NCI-H2196 treated with DMSO at 0.1 percent for 48 hours (cell line): ENCODE measurements at regions not wholly inside any gene's neighbourhood (a gene's known extent, or its start where the extent isn't known, plus 50 kb on each side); places are given as distances from the start of the nearest gene placed in this dataset.
"Not testable (repeated sequence)": the region's sequence is repeated elsewhere in the genome, so short reads cannot be mapped to it uniquely, and the experiment has no call there.

Experiments used
- DNase-seq: peaks from one replicate; lab custom pipeline; 2025; ENCODE audit not compliant: unreplicated experiment; lab: John Stamatoyannopoulos, UW

DNA sequence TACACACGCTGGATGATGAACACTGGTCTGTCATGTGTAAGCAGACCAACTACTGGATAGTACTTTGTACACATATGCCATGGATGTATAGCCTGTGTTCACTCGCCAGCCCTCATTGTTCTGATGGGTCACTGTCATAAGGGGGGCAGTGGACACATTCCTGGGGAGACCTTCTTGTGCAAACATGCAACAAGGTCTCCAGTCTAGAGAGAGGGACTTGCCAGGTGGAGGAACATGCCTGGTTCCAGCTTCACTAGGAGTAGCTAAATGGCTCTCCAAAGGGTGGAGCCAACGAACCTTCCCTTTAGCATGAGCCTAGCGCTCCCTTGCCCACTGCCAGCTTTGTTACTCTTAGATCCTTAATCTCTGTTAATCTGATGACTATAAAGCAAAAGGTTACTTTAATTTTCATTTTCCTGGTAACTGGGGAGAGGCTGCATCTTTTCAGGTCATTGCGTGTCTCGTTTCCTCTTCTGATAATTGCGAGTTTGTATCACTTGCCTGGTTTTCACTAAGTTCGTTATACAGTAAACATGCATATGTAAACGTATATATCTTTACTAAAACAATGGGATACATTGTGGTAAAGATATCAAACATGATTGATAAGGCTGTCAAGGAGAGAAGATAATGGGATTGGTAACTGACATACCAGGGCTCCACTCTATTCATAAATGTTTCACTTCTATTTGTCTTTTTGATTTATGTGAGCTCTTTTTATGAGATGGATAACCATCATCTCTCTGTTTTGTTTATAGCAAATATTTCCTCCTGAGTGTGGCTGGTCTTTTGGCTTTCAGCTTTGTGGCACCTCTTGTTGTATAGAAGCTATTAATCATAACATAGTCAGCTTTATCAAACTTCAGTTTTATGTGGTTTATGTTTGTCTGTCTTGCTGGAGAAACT is 235.2 kb upstream of the SGCG start:
- no peak for DNase-seq

DNA sequence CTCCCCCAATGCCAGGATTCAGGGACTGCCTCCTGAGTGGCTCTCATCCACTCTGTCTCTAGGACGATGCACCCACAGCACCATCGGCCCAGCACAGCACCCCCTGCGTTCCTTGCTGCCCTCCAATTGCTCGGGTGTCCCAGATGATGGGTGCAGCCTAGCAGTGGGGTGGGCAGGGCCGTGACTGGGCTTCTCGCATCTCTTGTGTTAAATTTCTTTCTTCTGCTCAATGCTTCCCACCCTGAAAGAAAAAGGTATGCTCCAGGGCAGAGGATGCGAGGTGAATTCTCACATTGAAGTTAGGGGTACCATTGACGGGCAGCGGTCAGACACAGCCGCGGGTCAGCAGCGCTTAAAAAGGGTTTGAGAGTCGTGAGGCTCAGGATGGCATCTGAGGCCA is 232.4 kb upstream of the SGCG start:
- DNase-seq: no peak

DNA sequence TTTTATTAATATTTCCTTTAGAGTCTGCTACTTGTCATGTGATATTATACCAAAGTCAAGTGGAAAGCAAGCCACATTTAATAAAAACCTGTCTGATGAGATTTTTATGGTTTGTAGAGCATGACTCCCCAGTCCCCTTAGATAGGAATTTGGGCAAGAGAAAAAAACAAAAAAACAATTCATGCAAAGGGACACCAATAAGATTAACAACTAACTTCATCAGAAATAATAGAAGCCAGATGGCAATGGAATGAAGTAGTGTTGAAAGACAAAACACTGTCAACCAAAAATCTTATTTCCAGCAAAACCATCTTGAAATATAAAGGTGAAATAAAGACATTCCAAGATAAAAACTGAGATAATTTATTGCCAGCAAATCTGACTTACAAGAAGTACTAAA is 228.8 kb upstream of the SGCG start:
- DNase-seq: not testable (repeated sequence)

DNA sequence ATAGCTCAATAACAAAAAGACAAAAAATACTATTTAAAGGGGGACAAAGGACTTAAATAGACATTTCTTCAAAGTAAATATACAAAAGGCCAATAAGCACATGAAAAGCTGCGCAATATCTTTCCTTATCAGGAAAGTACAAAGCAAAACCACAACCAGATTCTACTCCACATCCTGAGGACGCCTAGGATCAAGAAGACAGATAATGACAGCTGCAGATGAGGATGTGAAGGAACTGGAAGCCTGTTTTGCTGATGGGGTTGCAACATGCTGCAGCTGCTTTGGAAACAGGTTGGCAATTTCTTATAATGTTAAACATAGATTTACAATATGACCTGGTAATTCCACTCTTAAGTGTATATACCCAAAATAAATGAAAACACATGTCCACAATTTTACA is 225.6 kb upstream of the SGCG start:
- not testable (repeated sequence) for DNase-seq

DNA sequence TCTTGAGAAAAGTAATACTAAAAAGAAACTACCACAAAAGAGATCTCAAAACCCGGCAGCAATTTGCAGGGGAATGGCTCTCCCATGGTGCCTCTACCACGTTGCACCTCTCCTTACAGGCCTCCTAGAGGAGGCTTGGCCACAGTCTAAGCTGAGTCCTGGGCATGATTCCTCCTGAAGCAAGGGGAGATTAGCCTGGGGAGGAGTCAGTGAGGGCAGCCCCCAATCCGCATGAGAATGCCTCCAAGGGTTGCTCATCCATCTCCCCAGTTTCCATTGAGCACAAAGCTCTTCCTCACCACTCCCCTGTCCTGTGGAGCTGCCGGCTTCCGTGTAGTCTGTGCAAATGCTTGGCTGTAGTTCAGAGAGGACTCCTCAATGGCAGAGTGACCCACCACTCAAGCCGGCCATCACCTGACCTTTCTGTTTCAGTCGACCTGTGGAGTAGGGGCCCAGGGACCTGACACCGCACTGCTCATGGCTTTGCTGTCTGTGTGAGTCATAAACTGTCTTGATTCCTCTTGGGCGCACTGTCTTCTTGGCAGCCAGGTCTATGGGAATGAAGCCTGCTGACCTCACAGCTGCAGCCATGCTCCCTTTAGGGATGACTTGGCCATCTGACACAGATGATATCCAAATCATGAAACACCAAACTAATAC is 224.2 kb upstream of the SGCG start:
- DNase-seq: not testable (repeated sequence)

DNA sequence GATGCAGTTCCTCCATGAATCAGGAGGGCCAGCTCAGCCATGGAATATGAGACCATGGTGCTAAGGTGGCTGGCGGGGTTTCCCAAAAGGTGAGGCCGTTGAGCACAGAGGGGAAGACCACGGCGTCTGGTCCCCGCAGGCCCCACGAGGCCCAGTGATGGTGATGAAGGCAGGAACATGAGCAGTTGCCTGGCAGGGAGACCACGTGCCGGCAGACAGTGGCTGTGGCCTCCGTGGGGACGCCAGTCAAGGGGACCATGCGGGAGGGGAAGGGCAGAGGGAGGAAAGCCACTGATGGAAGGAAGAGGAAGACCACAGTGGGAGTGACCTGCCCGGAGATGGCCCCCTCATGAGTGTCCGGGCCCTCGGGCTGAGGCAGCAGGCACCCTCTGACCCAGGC is 220.9 kb upstream of the SGCG start:
- not testable (repeated sequence) for DNase-seq

DNA sequence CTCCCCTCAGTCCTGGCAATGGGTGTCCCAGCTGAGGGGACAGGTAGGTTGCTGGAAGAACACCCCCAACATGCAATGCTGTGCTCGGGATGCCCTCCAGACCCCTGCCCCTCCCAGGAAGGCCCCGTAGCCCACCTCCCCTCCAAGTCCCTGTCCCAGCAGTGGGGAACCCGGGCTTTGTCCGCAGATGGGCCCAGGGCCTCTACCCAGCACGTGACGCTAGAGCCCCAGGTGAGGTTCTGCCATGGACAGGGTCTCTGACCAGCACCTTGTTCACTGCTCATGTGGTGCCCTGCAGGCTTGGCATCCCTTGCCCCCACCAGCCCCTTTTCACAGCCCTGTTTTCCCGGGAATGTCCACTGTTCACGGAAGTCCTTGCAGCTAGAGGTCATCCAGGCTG is 220.0 kb upstream of the SGCG start:
- DNase-seq: no peak

DNA sequence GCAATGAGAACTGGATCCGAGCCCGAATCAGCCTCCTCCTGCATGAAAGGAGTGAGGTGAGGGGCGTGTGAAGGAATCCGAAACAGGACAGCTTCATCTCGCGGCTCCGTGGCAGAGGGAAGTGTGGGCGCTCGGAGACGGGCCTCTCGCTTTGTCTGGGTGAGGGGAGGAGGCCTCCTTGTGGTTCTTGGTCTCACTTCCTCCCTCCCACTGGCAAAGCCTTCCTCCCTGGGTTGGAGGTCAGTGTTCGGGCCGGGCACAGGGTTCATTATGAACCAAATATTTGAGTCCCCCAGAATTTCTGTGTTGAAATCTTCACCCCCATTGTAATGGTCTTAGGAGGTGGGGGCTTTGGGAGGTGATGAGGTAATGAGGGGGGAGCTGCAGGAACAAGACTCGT is 219.4 kb upstream of the SGCG start:
- not testable (repeated sequence) for DNase-seq

DNA sequence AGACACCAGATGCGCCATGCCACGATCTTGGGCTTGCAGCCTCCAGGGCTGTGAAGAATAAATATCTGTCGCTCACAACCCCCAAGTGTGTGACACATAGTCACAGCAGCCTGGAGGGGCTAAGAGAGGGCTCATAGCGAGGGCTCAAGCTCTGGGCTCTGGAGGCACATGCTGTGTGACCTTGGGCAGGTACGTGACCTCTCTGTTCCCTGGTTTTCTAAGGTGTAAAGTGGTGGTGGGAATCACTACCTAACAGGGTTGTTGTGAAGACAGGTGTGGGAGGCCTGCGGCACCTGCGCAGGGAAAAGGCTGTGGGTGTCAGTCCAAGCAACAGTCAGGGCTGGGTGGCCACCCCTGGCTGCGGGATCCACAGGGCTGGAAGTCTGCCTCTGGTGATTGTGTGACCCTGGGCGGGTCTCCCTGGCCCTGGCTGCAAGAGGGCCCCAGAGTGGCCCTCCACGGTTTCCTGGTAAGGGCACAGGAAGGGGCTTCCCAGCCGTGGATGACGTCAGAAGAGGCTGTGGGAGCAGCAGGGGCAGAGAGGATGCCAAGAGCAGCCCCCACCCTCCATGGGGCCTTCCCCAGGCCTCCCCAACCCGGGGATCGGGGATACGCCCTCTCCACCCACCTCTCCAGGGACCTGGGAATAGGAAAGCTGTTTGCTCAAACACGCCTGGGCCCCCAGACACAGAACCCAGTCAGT is 218.8 kb upstream of the SGCG start:
- DNase-seq: no peak

DNA sequence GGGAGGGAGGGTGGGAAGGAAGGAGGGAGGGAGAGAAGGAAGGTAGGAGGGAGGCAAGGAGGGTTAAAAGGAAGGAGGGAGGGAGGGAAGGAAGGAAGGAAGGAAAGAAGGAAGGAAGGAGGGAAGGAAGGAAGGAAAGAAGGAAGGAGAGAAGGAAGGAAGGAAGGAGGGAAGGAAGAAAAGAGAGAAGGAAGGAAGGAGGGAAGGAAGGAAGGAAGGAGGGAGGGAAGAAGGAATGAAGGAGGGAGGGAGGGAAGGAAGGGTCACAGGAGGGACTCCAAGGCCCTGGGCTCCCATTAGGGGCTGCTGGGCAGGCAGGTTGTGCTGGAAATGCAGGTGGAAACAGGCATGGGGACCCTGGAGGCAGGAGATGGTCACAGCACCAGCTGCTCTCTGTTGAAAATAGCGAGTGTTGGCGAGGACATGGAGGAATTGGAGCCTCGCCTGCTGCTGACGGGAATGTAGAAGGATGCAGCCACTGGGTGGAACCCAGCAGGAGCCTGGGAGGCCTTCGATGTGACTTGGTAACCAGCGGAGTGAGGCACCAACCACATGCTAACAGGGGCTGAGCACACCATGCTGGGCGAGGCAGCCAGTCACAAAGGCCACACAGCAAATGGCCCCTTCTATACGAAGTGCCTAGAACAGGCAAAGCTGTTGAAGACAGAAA is 217.3 kb upstream of the SGCG start:
- not testable (repeated sequence) for DNase-seq

DNA sequence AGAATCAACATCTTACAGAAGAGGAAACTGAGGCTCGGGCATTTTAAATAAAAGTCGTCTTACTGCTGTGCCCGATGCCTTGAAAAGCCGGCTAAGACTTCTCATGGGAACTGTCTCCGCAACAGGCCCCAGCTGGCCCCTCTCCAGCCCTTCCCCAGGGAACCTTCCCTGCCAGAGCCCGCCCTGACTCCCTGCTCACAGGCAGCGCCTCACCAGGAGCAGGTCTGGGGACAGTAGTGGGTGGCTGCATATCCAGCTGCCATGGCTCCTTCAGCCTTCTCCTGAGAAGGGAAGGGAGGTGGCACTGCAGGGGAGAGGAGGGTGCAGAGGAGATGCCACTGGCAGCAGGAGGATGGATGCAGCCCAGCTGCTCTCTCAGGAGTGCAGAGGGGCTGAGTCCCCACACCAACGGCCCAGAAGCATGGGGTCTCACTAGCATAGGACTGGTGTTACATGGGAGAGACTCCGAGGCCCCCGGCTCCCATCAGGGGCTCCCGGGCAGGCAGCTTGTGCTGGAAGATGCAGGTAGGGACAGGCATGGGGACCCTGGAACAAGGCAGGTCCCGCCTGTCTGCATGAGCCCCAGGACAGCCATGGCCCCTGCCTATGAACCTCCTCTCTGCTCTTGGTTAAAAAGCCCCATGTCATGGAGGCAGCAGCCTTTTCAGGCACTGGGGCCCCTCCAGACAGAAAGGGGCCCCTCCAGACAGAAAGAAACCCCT is 216.4 kb upstream of the SGCG start:
- DNase-seq: no peak

DNA sequence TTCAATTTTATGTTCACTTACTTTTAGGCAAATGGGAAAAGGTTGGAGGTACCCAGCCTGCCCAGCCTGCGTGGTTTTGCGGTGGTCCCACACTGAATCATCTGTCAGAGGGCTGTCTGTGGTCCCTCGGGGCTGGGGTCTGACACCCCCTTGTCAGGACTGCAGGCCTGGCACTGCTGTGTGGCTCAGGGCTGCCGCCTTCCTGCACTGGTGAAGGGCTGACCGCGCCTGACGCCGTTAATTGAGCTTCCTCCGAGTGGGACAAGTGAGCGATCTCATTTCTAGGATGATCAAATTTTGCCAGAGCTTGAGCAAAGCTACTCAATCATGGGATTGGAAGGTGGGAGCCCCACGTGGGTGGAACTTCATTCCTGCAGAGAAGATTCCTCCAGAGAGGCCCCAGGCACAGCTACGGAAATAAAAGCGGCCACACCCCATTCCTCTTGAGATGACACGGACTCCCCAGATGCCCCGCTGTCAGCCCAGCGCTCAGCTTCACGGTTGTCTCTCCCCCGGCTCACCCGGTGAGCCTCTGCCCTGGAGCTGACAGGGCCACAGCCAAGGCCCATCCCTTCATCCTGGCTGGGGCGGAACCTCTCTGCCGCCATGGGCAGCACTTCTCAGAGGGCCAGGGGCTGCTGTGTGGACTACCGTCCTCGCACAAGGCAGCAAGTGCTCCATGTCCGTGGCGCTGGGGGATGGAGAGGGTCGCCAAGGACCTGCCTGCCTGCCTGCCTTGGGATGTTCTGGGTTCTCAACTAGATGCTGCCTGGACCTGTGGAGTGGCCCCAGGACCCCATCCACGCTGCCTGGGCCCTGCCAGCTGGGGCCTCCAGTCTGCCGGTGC is 215.5 kb upstream of the SGCG start:
- not testable (repeated sequence) for DNase-seq

DNA sequence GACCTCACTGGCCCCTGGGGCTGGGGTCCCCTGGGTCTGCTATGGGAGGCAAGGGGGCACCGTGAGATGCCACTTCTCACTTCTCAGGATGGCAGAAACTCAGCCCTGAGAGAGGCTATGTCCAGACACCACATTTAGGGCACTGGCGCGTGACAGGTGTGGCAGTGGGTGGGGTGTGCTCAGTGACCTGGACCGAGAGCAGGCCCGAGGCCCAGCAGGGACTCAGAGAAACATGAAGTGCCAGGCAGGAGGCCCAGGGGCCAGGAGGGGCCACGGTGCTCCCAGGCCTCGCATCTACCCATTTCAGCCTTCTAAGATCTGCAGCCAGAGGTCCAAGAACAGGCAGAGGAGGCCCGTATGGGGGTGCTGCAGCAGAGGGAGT is 214.9 kb upstream of the SGCG start:
- not testable (repeated sequence) for DNase-seq

DNA sequence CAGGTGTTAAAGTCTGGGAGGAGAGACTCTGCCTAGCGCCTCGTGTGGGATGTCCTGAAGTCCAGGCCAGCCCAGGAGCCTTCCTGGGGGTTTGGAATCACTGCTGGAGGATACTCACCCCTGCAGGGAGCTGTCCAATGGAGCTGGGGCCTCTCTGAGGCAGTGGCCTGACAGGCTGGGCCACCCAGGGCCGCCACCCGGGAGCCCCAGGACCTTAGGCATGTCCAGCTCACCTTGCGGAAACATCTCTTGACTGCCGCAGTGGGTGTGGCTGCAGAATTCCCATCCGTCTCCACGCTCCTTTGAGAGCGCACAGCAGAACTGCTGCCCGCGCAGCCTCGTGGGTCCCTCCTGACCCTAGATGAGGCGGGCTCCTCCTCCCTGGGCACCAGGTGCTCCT is 214.0 kb upstream of the SGCG start:
- DNase-seq: not testable (repeated sequence)

DNA sequence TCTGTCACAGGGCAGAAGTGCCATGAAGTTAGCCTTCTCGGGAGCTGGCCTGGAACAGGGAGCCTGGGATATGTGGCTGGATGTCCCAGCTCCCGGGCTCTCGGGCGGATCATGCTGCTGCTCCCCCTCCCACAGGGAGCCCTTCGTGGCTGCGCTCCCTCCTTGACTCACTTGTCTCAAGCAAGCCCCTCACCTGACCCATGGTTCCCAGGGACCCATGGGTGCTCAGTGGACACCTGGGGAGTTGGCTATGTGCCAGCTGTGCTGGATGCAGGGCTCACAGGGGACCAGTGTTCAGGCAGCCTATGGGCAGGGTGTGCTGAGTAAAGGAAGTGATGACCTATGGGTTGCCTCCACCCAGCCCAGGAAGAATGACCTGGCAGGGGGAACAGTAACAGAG is 213.1 kb upstream of the SGCG start:
- no peak for DNase-seq

DNA sequence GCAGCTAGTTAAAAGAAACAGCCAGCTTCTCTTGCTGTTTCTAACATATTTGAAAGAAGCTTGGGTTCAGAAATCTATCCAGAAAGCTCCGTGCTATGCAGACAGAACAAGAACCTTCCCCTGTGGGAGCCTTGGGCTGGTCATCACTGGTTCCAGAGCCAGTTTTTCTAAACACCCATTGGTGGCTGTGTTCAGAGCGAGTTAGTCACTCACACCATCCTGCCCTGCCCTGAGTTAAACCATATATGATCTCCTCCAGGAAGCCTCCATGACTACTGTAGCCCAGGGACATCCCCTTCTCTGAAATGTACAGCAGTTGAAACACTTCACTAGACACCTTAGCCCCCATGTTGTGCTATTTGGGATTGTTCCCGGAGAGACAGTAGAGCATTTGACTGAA is 200.8 kb upstream of the SGCG start:
- no peak for DNase-seq

DNA sequence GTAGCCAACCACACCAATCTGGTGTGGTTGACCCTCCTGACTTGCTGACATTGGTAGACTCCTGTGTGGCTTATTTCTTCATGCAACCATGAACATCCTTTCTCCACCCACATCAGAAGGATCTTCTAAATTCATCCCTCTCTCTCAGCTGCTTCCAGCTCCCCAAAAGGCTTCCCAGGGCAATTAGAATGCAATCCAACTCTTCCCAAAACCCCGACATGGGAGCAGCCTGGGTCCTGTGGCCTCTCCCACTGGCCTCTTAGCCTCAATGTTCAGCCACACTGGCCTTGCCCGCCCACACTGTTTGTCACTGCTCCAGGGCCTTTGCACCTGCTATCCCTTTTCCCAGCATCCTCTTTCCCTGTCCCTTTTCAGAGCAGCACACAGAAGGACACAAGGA is 199.8 kb upstream of the SGCG start:
- DNase-seq: no peak

DNA sequence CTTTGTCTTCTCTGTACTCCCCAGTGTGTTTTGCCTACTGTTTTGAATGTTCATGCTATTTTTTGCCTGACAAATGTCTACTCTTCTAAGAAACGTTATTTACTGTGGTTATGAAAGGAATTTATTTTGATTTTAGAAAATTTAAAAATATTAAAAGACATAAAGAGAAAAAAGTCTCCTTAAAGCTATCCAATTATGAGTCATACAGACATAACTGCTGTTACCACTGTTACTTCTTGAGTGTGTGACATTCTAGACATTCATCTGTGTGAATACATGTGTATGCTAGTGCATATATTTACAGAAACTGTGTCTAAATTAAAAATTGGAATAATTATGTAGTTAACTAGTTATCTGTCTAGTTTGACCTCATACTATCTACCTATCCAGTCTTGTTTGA is 187.6 kb upstream of the SGCG start:
- no peak for DNase-seq

DNA sequence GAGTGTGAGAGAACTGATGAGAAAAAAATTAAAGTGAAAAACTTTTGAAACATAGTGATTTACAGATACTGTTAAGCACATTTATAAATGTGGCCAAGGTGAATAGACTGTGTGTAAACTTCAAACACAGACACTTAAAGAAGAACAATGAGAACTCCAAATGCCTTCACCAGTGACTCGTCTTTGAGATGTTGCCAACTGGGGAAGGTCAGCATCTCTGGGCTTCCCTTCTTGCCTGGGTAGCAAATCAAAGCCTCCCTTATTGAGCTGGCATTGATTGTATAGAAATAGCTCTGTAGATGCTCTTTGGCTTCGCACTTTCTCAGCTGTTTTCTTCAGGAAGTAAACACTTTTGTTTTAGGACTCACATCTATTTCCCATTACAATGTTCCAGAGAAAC is 177.3 kb upstream of the SGCG start:
- DNase-seq: no peak

DNA sequence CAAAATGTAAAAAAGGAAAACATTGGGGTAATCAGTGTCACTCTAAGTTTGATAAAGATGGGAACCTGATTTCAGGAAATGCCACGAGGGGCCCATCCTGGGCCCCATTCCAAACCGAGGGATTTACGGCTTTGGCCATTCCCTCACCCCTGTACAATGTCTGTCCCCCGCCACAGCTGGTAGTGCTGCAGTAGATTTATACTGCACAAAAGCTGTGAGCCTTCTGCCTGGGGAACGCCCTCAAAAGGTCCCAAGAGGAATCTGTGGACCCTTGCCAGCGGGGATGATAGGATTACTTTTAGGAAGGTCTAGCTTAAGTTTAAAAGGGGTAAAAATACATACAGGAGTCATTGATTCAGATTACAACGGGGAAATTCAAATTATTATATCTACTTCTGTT is 173.4 kb upstream of the SGCG start:
- DNase-seq: no peak
